ENCODE measurements at regions not wholly inside any gene's neighbourhood (a gene's known extent, or its start where the extent isn't known, plus 50 kb on each side); places are given as distances from the start of the nearest gene placed in this dataset.

- TF ChIP-seq E2F6 (IDR thresholded peaks at IDR 0.05; ENCODE audit: borderline replicate concordance in 1 of 2, extremely low read depth in 1 of 2, insufficient read depth in 1 of 2, insufficient read length in 1 of 2, low read depth in 1 of 2, low read length in 1 of 2, poor library complexity in 1 of 2, severe bottlenecking in 1 of 2) (no peak), MAZ (CRISPR knock-in tag; conservative IDR thresholded peaks at IDR 0.05 in 1 of 2, IDR thresholded peaks at IDR 0.05 in 1 of 2) (no peak), CEBPZ (IDR thresholded peaks at IDR 0.05; ENCODE audit: borderline replicate concordance, low read depth, low read length) (no peak), LEF1 (IDR thresholded peaks at IDR 0.05) (no peak), BMI1 (IDR thresholded peaks at IDR 0.05; ENCODE audit: low read length) (no peak), FOXK2 (conservative IDR thresholded peaks at IDR 0.05 in 1 of 2, IDR thresholded peaks at IDR 0.05 in 1 of 2; ENCODE audit: low read depth in 2 of 2) (no peak), BCLAF1 (IDR thresholded peaks at IDR 0.05; ENCODE audit: borderline replicate concordance in 1 of 2, control insufficient read depth in 1 of 2, low read depth in 2 of 2, low read length in 1 of 2) (no peak), ZNF274 (IDR thresholded peaks at IDR 0.05; ENCODE audit: borderline replicate concordance, low read depth, low read length) (no peak)
Observed at GRCh38 chr4:20565075-20565721, 135.1 kb upstream of the PACRGL start.
